IPS-18a (cell line): ENCODE measurements at regions not wholly inside any gene's neighbourhood (a gene's known extent, or its start where the extent isn't known, plus 50 kb on each side); places are given as distances from the start of the nearest gene placed in this dataset.

Experiments used
- H3K27ac ChIP-seq: one replicate; pipeline ENCODE4 v1.5.1; 2013; ENCODE audit warnings: low read length
- H3K27me3 ChIP-seq: one replicate; pipeline ENCODE4 v1.6.1; 2013; ENCODE audit warnings: mild to moderate bottlenecking, low read length; ENCODE audit not compliant: control insufficient read depth, insufficient read depth
- H3K36me3 ChIP-seq: one replicate; pipeline ENCODE4 v1.6.1; 2013; ENCODE audit warnings: low read depth, low read length; ENCODE audit not compliant: control insufficient read depth
- H3K4me1 ChIP-seq: one replicate; pipeline ENCODE4 v1.6.1; 2013; ENCODE audit warnings: low read depth, low read length; ENCODE audit not compliant: control insufficient read depth
- H3K4me3 ChIP-seq: one replicate; pipeline ENCODE4 v1.5.1; 2013; ENCODE audit warnings: low read length
- H3K9ac ChIP-seq: one replicate; pipeline ENCODE4 v1.6.1; 2013; ENCODE audit warnings: mild to moderate bottlenecking, low read length, moderate library complexity
- H3K9me3 ChIP-seq: one replicate; pipeline ENCODE4 v1.6.1; 2013; ENCODE audit warnings: low read depth, low read length; ENCODE audit not compliant: control insufficient read depth

GRCh38 chr2:221345516-221345915 lies 226.6 kb downstream of the EPHA4 start:
- Histone ChIP-seq H3K4me3 (no peak overlapping the region), H3K27ac (no peak overlapping the region), H3K9me3 (no peaks in the 10 kb centered on the region)

GRCh38 chr2:221346411-221346810 lies 225.7 kb downstream of the EPHA4 start:
- Histone ChIP-seq H3K27ac (no peak overlapping the region), H3K36me3 (no peaks in the 10 kb centered on the region), H3K4me1 (no peaks in the 10 kb centered on the region), H3K27me3 (no peaks in the 10 kb centered on the region), H3K9ac (no peak overlapping the region), H3K4me3 (no peak overlapping the region), H3K9me3 (no peaks in the 10 kb centered on the region)

More at GRCh38 chr2:221345516-221345915, 226.6 kb downstream of the EPHA4 start:
- no peaks in the 10 kb centered on the region for H3K4me1 ChIP-seq
- H3K9ac ChIP-seq: no peak overlapping the region
- no peaks in the 10 kb centered on the region for H3K36me3 ChIP-seq
- no peaks in the 10 kb centered on the region for H3K27me3 ChIP-seq

GRCh38 chr2:221347471-221347870 lies 224.6 kb downstream of the EPHA4 start:
- Histone ChIP-seq H3K36me3 (no peaks in the 10 kb centered on the region), H3K9ac (no peak overlapping the region), H3K4me1 (no peaks in the 10 kb centered on the region), H3K4me3 (no peak overlapping the region), H3K27ac (no peak overlapping the region), H3K27me3 (no peaks in the 10 kb centered on the region), H3K9me3 (no peaks in the 10 kb centered on the region)

GRCh38 chr2:221350616-221351015 lies 221.5 kb downstream of the EPHA4 start:
- no peak overlapping the region for H3K27ac ChIP-seq
- H3K36me3 ChIP-seq: no peaks in the 10 kb centered on the region
- H3K4me1 ChIP-seq: no peaks in the 10 kb centered on the region
- no peaks in the 10 kb centered on the region for H3K27me3 ChIP-seq
- no peaks in the 10 kb centered on the region for H3K9me3 ChIP-seq
- H3K4me3 ChIP-seq: no peak overlapping the region
- H3K9ac ChIP-seq: no peak overlapping the region

- Histone ChIP-seq H3K27ac (no peak overlapping the region), H3K9me3 (no peaks in the 10 kb centered on the region), H3K36me3 (no peaks in the 10 kb centered on the region), H3K9ac (no peak overlapping the region), H3K4me1 (no peaks in the 10 kb centered on the region), H3K4me3 (no peak overlapping the region), H3K27me3 (no peaks in the 10 kb centered on the region)
Observed at GRCh38 chr2:221353201-221353600, 218.9 kb downstream of the EPHA4 start.

GRCh38 chr2:221360312-221360711 lies 211.8 kb downstream of the EPHA4 start:
- no peak overlapping the region for H3K27ac ChIP-seq
- peaks cover 5% of the 10 kb centered on the region for H3K4me1 ChIP-seq
- H3K9ac ChIP-seq: no peak overlapping the region
- no peak overlapping the region for H3K4me3 ChIP-seq
- no peaks in the 10 kb centered on the region for H3K36me3 ChIP-seq
- no peaks in the 10 kb centered on the region for H3K27me3 ChIP-seq
- H3K9me3 ChIP-seq: no peaks in the 10 kb centered on the region

GRCh38 chr2:221360742-221361141 lies 211.4 kb downstream of the EPHA4 start:
- Histone ChIP-seq H3K9me3 (no peaks in the 10 kb centered on the region), H3K4me1 (peaks cover 5% of the 10 kb centered on the region), H3K36me3 (no peaks in the 10 kb centered on the region), H3K27me3 (no peaks in the 10 kb centered on the region), H3K27ac (no peak overlapping the region), H3K4me3 (no peak overlapping the region), H3K9ac (no peak overlapping the region)

GRCh38 chr2:221361633-221362032 lies 210.5 kb downstream of the EPHA4 start:
- no peaks in the 10 kb centered on the region for H3K27me3 ChIP-seq
- H3K4me1 ChIP-seq: peaks cover 5% of the 10 kb centered on the region
- no peak overlapping the region for H3K9ac ChIP-seq
- no peaks in the 10 kb centered on the region for H3K9me3 ChIP-seq
- no peak overlapping the region for H3K4me3 ChIP-seq
- no peaks in the 10 kb centered on the region for H3K36me3 ChIP-seq
- H3K27ac ChIP-seq: no peak overlapping the region

- Histone ChIP-seq H3K27ac (no peak overlapping the region), H3K4me1 (peaks cover 5% of the 10 kb centered on the region), H3K4me3 (no peak overlapping the region), H3K36me3 (no peaks in the 10 kb centered on the region), H3K27me3 (no peaks in the 10 kb centered on the region), H3K9me3 (no peaks in the 10 kb centered on the region), H3K9ac (no peak overlapping the region)
Observed at GRCh38 chr2:221364672-221365071, 207.4 kb downstream of the EPHA4 start.
